PC-3 (cell line): ENCODE measurements at regions not wholly inside any gene's neighbourhood (a gene's known extent, or its start where the extent isn't known, plus 50 kb on each side); places are given as distances from the start of the nearest gene placed in this dataset.

ENCODE experiments used
- CTCF ChIP-seq: fragments of 300-600 bp; sonication (generic); conservative IDR thresholded peaks from 2 replicates; pipeline ENCODE4 v1.5.1; 2017; ENCODE audit warnings: antibody characterized with exemption, low read depth, mild to moderate bottlenecking, low read length
- EZH2phosphoT487 ChIP-seq: fragments of 300-600 bp; sonication (generic); IDR thresholded peaks from 2 replicates; pipeline ENCODE4 v1.6.1; 2018; ENCODE audit warnings: mild to moderate bottlenecking, antibody characterized with exemption, low read length, borderline replicate concordance

DNA sequence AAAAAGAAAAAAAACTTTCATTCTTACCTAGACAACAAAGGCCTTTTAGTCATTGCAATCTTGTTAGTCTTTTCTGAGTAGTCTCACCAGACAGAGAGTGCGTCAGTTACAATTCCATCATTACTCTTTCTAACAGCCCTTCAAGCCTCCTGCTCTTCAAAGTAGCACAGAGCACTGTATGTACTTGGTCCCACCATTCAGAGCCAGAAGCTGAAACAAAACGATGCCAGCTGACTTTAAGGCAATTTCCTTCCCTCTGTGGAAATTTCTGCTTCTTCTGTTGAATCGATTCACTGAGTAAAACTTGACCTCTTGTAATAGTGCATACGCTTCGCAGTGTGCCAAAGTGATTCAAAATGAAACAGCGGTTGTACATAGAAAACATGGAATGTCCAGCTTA lies 57.7 kb upstream of the TENM3 start:
- no peak for TF ChIP-seq CTCF
- no peak for TF ChIP-seq EZH2phosphoT487
